H1 (cell line): ENCODE measurements at regions not wholly inside any gene's neighbourhood (a gene's known extent, or its start where the extent isn't known, plus 50 kb on each side); places are given as distances from the start of the nearest gene placed in this dataset.

Experiments used
- CTCF ChIP-seq, 3 experiments: IDR thresholded peaks; 1 replicate in 2 of 3; 2 replicates in 1 of 3; pipeline versions ENCODE4 v1.5.1 to v1.6.1; 2011; ENCODE audit warnings: low read length in 3 of 3, mild to moderate bottlenecking in 3 of 3, inconsistent platforms in 2 of 3, low read depth in 1 of 3, moderate library complexity in 1 of 3; ENCODE audit not compliant: insufficient read depth in 1 of 3; ENCODE audit errors: control extremely low read depth in 1 of 3
- PHF8 ChIP-seq: fragments of 200-600 bp; sonication (generic); conservative IDR thresholded peaks from 2 replicates; pipeline ENCODE4 v1.7.1; 2012; ENCODE audit warnings: low read depth, mild to moderate bottlenecking, inconsistent platforms, low read length, moderate library complexity
- POLR2AphosphoS5 ChIP-seq: IDR thresholded peaks from 2 replicates; pipeline ENCODE4 v1.6.1; 2011; ENCODE audit warnings: low read depth, low read length
- TCF12 ChIP-seq: IDR thresholded peaks from 2 replicates; pipeline ENCODE4 v1.6.1; 2011; ENCODE audit warnings: low read depth, mild to moderate bottlenecking, low read length

- TF ChIP-seq TCF12 (no peak), CTCF (IDR thresholded peaks at IDR 0.05; ENCODE audit: control extremely low read depth in 1 of 3, insufficient read depth in 1 of 3, low read depth in 1 of 3, low read length in 3 of 3) (no peak), PHF8 (no peak), POLR2AphosphoS5 (no peak)
Measured at GRCh38 chr4:123869286-123870215, 473.0 kb downstream of the SPRY1 start.
